ENCODE measurements at regions not wholly inside any gene's neighbourhood (a gene's known extent, or its start where the extent isn't known, plus 50 kb on each side); places are given as distances from the start of the nearest gene placed in this dataset.
A peak's percentile ranks its signal among the peaks of the same experiment; 100 is the strongest.

DNA sequence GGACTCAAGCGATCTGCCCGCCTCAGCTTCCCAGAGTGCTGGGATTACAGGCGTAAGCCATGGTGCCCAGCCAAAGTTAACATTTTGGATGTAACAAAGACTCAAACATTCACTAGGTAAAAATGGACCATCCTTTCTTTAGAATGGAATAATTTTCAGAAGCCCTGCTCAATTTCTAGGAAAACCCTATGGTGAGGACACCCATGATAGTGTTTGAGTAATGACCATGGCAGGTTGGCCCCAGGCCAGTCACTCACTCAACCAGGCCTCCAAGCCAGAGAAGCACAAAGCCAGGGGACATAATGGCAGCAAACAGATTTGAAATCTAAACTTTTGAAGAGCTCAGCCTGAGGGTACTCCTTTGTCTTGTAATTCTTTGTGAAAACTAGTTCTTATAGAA, 59.9 kb upstream of the GPR6 start:
- TF ChIP-seq, protein P1, sequence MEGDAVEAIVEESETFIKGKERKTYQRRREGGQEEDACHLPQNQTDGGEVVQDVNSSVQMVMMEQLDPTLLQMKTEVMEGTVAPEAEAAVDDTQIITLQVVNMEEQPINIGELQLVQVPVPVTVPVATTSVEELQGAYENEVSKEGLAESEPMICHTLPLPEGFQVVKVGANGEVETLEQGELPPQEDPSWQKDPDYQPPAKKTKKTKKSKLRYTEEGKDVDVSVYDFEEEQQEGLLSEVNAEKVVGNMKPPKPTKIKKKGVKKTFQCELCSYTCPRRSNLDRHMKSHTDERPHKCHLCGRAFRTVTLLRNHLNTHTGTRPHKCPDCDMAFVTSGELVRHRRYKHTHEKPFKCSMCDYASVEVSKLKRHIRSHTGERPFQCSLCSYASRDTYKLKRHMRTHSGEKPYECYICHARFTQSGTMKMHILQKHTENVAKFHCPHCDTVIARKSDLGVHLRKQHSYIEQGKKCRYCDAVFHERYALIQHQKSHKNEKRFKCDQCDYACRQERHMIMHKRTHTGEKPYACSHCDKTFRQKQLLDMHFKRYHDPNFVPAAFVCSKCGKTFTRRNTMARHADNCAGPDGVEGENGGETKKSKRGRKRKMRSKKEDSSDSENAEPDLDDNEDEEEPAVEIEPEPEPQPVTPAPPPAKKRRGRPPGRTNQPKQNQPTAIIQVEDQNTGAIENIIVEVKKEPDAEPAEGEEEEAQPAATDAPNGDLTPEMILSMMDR (conservative IDR thresholded peaks at IDR 0.05; ENCODE audit: control insufficient read depth, insufficient read depth, low read depth, low read length), result no peak
- no peak for DNase-seq (ENCODE audit: low read depth)
- no peak overlapping the region for H3K4me3 ChIP-seq (ENCODE audit: control insufficient read depth, low read depth, low read length)

DNA sequence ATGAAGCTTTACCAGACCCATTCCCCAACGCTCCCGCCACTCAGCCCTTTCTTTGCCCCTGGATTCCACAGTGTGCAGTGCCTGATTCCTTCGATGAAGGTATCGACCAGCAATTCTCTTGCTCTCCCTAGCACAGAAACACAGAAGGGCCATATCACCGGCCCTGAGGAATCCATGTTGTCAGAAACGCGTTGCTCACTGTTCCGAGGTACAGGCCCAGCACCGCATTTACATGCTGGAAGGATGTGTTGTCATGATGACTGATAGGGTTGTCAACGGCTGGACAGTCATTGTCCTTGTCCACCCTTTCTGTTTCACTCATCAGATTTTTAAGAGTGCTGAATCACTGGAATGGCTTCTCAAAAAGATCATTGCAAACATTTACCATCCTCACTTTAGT, 57.2 kb upstream of the GPR6 start:
- no peak overlapping the region for H3K4me3 ChIP-seq (ENCODE audit: control insufficient read depth, low read depth, low read length)
- TF ChIP-seq, protein P1 (conservative IDR thresholded peaks at IDR 0.05; ENCODE audit: control insufficient read depth, insufficient read depth, low read depth, low read length), result no peak
- DNase-seq (ENCODE audit: low read depth), result no peak

DNA sequence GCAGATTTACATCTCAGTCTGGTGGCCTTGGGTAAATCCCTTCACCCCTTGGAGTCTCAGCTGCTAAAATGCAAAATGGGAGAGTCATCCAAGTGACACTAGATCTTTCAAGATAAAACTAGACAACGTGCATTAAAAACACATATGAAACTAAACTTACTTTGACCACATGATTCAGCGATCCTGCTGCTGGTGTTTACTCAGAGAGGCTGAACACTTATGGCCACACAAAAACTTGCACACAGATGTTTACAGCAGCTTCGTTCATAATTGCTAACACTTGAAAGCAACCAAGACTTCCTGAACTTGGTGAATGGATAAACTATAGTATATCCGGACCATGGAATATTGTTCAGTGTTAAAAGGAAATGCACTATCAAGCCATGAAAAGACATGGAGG, 55.3 kb upstream of the GPR6 start:
- H3K4me3 ChIP-seq (ENCODE audit: control insufficient read depth, low read depth, low read length), result no peak overlapping the region
- TF ChIP-seq, protein P1 (conservative IDR thresholded peaks at IDR 0.05; ENCODE audit: control insufficient read depth, insufficient read depth, low read depth, low read length), result no peak
- no peak for DNase-seq (ENCODE audit: low read depth)

DNA sequence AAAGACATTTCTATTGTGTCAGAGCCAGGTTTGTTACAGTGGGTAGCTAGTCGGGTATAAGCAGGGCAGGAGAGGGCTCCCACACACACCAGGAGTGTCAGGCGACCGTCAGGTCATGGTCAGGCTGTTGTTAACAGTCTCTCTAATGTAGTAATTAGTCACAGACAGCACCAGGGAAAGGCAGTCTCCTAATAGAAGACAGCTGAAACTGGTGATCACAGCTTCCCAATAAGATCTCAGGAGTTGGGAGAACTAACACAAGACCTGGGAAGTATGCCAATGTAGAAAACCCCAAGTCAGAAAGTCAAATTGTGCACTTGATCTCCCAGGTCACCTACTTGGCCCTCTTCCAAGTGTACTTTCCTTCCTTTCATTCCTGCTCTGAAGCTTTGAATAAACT, 53.0 kb upstream of the GPR6 start:
- H3K4me3 ChIP-seq (ENCODE audit: control insufficient read depth, low read depth, low read length), result no peak overlapping the region
- TF ChIP-seq, protein P1 (conservative IDR thresholded peaks at IDR 0.05; ENCODE audit: control insufficient read depth, insufficient read depth, low read depth, low read length), result no peak
- peak; percentile 26 for DNase-seq (ENCODE audit: low read depth)

DNA sequence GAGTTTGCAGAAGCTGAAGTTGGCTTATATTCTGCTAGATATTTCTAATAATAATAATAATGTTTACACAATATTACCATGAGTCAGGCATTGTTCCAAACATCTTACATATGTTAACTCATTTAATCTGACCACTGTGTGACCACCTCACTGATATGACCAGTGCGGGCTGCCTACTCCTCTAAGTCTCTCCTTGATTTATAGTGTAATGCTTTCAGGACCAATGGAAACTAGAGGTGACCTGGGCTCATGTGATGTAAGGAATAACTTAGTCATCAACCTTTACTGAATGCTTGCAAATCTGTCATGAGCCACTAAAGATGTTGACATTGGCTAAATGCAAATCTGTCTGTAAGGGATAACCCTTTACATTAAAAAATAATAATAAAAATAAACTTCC, 51.1 kb upstream of the GPR6 start:
- TF ChIP-seq, protein P1 (conservative IDR thresholded peaks at IDR 0.05; ENCODE audit: control insufficient read depth, insufficient read depth, low read depth, low read length), result no peak
- no peak overlapping the region for H3K4me3 ChIP-seq (ENCODE audit: control insufficient read depth, low read depth, low read length)
- peak; percentile 21 for DNase-seq (ENCODE audit: low read depth)
